NCI-H510A (cell line): ENCODE measurements at regions not wholly inside any gene's neighbourhood (a gene's known extent, or its start where the extent isn't known, plus 50 kb on each side); places are given as distances from the start of the nearest gene placed in this dataset.
A peak's percentile ranks its signal among the peaks of the same experiment; 100 is the strongest.

Experiments used
- DNase-seq: peaks from one replicate; lab custom pipeline; 2025; lab: John Stamatoyannopoulos, UW

DNA sequence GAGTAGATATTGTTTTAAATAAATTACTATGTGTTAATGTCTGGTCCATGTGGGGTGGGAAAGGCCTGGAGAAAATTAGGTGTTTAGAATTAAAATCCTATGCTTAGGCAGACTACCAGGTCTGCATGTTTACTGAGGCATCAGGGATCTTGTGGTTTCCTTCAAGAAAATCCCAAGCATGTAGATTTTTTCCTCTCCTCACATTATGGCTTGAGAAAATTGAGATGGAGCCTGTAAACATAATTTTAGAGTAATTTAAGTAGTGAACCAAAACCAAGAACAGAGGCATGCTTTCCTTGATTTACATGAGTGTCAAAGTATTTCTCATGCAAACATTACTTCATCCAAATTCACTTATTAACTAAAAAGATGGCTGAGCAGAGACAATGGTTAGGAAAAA is 823.7 kb downstream of the AACS start:
- DNase-seq: no peak

DNA sequence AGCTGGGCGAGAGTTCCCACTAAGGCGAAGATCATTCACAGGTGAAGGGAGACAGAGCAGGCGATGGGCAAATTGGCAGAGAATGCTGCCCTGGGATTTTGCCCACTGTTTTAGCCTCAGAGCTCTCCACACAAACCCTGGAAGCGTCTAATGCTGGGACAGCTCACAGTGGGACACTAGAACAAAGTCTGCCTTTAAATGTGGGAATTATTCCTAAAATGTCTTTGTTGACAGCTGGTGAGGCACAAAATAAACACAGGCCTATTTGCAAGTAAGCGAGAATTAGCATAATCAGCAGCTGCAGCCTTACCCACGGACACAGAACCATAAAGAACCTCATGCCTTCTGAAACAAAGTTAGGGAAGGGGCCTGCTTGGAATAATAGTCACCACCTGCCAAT is 824.5 kb downstream of the AACS start:
- DNase-seq: no peak

DNA sequence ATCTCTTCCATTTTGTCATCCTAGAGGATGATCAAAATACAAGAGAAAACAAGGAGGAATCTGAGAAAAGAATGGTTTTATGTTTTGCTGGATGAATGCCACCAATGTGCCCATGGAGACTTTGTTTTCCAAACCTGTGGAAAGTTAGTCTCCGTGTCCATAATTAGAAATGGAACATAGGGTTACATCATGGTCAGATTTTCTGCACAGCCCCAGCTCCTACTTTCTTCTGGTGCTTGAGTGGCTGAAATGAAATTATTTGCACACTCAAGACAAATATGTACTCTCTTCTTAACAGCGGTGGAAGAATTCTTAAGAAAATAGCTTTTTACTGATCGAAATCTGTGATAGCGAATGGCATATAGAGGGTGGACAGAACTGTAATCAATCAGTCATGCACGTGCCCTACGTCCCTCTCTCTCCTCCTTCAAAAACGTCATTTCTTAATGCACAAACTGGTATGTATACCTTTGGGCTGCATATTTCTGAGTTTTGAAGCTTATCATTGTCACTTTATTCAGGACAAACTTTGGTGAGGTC is 825.2 kb downstream of the AACS start:
- DNase-seq: no peak

DNA sequence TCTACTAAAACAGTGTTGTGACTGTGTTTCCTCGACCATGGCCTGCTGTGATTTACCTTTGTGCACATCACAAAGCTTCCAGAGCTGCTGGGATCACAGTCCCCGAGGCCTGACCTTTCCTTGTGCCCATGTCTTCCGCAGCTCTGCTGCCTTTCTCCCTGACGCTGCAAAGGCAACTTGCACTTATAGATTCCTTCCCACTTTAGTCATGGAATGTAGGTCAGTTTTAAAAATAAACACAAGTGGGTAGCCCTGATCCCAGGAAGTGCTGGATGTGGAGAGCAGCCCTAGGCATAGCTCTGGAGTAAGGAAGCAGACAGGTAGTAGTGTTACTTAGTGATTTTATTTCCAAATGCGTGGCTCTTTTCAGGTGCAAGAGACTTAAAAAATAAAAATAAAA is 825.7 kb downstream of the AACS start:
- no peak for DNase-seq

DNA sequence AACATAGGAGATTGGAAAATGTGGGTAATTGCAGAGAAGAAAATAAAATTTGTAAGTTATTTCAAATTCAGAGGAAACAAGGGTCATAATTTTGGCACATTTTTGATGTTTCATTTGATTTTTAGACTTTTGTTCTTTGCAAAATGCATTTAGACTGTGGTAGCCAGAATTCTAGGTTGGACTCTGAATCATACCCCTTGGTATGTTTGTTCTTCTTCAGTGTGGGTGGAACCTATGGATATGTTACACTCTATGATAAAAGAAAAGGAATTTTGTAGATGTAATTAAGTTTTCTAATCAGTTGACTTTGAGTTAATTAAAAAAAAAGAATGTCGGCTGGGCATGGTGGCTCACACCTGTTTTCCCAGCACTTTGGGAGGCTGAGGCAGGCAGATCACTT is 827.0 kb downstream of the AACS start:
- no peak for DNase-seq

DNA sequence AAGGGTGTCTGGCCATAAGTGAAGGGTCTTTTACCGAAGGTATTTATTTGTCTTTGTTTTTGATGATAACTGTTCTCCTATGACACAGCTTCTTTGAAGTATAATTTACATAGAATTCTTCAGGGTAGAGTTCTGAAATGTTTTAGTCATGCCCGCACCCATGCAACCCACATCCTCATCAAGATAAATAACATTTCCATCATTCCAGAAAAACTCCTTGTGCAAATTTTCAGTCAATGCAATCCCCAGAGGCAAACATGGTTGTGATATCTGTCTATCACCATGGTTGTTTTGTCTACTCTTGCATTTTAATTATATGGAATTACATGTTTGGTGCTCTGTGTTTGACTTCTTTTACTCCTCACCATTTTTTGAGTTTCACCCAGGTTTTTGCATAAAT is 837.8 kb downstream of the AACS start:
- no peak for DNase-seq

DNA sequence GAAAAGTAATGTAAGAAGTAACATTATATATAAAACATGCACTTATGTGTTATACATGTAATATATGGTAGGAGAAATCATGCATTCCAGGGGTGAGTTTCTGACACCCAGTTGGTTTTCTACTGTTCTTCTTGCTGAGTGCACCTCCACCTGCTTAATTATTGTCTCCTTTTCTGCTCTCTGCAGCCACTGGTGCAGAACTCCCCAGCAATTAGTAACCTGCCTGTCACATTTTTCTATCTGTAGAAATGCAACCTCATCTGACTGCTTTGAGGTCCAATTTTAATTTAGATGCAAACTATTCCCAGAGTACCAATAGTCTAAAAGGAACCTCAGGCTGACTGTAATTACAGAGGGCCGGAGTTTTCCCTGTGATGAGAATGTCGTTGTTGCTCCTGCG is 842.1 kb downstream of the AACS start:
- no peak for DNase-seq

DNA sequence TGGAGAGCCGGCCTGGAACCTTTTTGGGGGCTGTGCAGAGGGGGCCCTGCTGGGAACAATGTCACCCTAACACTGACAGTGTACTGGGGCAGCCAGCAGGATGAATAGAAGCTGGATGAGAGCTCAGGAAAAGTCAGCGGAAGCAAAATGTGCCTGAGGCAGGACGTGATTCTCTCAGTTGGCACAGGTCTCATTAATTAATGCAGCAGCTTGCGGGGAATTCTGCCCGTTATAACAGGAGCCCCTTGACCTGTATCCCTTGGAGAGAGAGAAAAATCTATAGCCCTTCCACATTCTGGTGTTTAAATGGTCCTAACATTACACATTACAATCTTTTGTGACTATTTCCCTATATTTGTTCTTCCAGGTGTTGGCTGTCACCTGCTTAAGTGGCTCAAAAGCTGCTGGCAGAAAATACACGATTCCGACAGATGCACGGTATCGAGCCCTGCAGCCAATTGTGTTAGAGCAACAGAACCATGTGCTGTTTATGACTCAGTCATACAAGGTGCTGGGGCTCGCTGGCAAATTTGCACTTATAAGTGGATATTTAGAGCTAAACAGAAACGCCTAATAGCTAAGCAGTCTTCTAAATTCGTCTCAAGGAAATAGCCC is 854.7 kb downstream of the AACS start:
- no peak for DNase-seq

DNA sequence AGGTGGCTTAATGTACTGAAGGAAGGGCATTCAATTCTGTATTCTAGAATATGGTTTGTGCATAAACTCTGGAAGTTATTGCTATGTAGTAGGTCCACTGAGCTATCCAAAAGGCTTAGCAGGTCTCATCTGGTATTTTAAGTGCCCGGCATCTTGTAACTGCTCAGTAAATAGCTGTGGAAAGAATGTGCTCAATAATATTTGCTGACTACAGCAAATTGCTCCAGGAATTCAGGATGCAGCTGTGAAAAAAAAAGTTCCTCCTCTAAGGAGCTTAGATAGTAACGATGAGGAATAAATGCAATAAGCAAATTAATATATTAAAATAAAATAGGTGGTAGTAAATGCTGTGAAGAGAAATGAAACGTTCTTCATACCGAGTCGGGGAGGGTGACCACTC is 857.1 kb downstream of the AACS start:
- no peak for DNase-seq

DNA sequence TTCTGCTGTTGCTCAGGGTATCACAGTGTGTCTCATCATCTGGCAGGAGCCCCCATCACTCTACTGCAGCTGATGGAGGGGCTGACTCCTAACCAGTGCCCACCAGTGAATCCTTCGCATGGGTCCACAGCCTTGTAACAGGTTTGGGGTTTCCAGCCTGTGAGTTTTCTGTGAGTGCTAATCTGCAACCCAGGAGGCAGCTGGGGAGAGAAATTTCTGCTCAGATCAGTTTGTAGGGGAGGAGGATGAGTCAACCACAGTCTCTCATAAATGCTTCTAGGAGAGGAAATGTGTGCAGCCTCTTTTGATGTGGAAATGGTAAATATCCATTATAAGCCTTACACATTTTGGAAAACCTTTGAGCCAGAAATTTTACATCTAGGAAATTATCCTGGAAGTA is 871.3 kb downstream of the AACS start:
- DNase-seq: no peak

DNA sequence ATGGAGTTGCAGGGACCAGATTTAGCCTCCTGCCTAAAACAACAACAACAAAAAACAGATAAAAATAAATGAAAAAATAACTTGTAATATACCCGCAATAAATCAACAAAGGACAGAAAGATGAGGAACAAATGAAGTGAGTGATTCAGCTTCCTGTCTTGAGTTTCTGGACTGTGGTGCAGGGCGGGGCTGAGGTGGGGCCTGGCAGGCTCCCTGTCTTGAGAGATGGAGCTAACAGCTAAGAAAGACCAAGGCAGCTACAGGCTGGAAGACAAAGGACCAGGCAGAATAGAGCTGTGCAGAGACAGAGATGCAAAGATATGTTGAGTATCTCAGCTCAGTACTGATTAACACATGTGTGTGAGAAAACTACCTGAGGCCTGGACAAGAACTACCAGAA is 879.2 kb downstream of the AACS start:
- DNase-seq: no peak

DNA sequence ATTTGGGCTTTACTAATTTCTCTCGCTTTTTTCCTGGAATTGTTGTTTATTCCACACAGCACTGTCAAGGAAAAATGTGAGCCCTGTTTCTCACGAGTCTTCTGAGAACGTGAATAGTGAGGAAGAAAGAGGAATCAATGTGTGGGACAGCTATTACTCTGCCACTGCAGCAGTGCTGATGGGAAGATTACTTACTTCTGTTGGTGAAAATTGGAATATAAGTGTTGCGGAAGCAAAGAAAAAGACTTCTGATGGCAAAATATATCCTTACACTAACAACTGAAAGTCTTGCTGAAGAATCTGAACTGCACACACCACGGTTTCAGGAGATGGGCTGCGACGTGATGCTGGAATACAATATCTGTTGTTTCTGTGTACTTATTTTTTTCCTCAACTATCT is 884.2 kb downstream of the AACS start:
- DNase-seq: no peak

DNA sequence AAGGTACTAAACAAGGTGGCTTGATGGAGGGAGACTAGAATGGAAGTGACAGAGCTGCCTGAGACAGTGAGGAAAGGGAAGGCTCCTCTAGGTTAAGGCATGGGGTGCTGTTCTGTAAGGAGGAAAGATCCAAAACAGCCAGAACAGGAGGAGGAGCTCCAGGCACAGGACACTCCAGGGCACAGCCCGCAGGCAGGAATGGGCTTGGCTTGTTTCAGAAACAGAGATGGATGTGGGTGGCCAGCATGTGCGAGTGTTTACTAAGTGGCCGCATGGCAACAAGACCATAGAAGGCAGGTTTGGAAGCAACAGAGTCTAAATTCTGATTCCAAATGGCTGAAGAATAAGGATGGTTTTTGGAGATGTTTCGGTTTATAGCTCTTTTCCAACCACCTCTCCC is 889.1 kb downstream of the AACS start:
- DNase-seq: no peak

DNA sequence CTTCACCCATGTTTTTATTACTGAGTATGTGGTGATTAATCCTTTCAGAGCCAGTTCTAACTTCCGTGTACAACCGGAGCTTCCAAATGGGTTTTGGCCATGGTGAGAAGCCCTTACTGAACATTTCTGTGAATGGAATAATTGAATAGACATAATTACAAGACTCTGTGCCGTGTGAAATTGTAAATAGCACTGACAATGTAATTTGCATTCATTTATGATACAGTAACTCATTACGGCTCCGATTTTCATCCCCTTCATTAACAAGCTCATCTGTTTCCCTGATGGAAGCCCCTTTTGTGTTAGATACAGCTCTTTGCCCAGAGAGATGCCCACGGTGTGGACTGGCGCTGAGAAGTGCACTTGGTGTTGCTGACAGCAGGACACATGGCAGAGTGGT is 891.0 kb downstream of the AACS start:
- no peak for DNase-seq

DNA sequence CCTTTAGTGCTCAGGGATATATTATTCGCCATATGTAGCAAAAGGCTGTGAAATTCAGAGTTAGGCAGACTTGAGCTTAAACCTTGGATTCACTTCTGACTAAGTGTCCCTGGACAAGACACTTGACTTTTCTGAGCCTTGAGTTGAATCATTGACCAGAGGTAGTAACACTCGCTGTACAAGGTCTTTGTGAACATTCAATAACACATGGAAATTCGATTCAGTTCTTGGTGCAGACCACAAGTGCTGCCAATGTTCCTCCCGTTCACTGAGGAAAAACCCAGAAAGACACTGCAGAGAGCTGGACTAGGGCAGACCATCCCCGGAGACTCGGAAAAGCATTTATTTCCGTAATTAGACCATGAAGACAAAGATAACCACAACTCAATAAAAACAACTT is 901.4 kb downstream of the AACS start:
- DNase-seq: no peak

DNA sequence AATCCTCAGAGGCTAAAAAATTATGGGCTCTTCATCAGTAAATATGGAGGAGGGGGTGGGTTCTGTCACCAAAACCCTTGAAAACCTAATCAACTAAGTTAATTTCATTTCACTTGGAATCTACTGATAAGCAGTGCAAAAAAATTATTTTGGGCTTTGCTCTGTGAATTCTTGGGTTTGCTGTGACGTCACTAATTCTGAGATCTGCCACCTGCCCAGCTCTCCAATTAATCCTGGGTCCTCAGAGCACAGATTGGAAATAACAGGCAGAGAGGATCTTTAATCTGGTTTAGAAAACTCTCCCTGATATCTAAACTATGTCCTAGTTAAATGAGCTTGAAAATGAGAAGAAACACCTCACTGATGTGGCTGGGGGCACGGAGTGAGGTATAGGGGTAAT is 903.2 kb downstream of the AACS start:
- DNase-seq: no peak

DNA sequence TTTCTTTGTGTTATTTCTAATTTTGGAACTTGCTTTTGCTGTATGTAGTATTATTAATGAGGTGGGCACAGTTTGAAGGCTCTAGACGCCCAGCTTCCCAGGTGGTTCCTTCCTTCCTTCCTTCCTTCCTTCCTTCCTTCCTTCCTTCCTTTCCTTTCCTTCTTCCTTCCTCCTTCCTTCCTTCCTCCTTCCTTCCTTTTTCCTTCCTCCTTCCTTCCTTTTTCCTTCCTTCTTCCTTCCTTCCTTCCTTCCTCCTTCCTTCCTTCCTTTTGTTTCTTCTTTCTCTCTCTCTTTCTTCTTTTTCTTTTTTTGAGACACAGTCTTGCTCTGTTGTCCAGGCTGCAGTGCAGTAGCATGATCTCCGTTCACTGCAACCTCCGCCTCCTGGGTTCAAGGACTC is 906.7 kb downstream of the AACS start:
- no peak for DNase-seq

DNA sequence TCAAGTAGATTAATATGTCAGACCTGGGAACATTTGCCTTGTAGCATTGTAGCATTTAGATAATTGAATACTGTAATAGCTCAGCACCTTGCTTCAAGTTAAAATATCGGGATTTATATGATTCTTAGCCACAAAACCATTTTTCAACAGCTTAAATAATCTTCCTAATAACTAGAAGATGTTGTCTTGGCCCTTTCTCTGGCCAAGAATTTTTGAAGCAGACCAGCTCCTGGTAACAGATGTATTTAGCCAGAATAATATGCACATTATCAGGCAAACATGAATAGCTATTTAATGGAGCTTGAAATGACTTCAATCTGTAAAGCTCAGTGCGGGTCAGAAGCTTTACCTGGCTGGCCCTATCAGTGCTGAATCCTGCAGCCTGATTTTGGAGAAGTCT is 913.1 kb downstream of the AACS start:
- no peak for DNase-seq

DNA sequence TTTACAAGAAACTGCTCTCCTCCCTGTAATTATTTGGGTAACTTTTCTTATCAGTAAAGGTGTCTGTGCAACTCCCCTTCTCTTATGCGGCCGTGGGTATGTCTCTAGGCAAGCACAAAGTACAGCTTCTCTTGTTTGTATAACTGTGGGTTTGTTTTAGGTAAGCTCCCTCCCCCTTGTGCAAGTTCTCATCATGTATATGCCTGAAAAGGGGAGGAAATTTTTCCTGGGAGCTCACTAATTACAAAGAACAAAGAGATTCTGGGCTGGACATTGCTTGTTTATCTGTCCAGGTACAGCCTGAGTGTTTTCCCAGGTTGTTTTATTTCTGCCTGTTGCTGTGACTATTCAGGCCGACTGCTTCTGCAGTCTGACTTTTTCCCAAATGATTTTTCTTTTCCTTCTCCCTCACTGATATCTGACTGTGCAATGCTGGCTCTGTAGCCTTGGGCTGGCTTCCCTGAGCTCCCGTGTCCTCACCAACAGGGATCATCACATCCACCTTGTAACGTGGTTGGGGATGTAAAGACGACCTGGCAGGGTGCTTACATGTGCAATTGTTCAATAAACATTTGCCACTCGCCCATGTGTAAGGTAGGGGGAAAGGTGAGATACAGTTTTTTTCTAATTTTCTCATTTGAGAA is 916.5 kb downstream of the AACS start:
- DNase-seq: no peak

DNA sequence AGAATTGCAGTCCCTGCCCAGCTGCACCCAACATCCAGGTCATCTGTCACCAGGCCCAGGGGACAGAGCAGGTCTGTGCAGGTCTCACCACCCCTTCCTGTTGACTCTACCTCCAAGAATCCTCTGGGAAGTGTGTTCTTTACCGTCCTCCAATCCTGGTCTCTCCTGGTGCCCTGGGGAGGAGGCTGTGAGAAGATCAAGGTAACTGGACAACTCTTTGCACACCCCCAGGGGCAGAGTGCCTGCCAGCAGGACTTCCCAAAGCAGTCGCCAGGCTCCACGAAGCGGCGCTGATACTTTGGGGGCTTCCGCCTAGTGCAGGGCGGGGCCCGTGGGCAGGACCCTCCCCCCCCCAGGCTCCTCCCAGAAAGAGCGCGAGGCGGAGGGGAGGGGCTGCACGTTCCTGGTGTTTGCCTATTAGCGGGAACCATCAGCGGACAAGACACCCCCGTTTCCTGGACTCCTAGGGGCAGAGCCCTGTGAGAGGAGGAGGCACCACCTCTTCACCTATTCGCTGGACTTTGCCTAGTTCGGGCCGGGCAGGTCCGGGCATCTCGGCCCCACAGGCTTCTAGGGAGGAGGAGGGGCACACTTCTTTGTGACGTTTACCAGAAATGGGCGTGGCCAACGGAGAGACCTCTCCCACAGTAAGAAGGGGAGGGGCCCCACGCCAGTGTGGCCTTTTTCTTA is 918.0 kb downstream of the AACS start:
- DNase-seq: peak; percentile 93

DNA sequence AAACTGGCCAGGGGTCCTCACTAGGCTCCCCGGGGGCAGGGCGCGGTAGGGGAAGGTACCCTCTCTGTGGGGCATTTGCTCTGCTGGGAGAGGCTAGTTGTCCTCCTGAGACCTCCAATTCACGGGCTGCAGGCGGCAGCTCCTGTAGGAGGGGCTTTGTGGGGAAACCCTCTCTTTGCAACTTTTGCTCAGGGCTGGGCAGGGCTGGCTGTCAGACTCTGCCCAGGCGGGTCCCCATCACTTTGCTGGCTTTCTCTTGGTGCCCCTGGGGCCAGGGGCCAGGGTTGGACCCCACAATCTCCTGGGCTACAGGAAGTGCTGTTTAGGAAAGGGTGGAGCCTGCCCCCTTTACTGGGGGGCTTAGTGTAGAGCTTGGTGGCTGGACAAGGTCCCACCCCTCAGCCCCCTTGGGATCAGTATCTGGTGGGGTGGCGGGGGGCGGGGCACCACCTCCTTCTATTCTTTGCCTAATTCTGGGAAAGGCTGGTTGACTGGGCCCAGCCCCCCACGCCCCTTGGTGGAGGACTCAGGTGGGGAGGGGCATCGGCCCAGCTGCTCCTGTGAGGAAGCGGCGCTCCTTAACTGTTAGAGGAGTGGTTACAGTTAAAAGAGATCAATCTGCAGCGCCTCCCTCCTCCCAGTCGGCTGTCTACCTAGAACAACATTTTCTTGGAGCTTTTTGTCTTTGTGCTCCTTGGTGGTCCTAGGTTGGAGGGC is 918.7 kb downstream of the AACS start:
- DNase-seq: peak; percentile 72

DNA sequence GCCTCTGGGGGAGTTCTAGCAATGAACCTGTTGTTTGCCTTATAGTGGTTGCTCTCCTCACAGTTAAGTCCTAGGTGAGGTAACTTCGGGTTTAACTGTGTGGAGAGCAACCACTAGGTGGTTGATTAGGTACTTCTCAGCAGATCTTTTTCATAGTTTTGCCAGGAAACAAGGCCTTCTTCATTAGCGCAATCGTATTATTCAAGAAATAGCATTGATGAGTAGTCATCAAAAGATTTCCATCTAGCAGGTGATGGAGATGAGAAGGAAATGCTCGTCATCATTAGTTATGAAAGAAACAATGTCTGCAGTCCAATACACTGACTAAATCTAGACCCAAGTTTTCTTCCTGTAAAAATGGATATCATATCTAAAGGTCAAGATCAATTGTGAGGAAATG is 923.3 kb downstream of the AACS start:
- no peak for DNase-seq

DNA sequence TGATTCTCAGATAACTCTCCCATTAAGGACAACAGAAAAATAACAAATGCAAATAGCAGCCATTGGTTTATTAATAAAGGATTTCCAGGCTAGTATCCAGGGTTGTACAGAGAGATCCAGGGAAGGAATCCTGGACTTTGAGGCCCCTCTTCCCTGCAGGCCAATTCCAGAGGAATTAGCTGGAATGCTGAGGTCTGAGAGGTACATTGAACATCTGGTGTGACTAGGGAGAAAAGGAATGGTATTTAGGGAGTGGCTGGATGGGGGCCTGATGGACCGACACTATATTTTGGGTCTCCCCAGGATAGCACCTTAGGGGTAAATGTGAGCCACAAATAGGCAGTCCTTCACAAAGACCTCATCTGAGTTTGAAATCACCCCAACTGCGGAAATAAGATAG is 924.5 kb downstream of the AACS start:
- DNase-seq: no peak
